Ovary (tissue), 7 donors: ENCODE measurements at regions not wholly inside any gene's neighbourhood (a gene's known extent, or its start where the extent isn't known, plus 50 kb on each side); places are given as distances from the start of the nearest gene placed in this dataset.
"Not testable (repeated sequence)": the region's sequence is repeated elsewhere in the genome, so short reads cannot be mapped to it uniquely, and the experiment has no call there.

Source experiments
- DNase-seq, 5 donors: peaks; one replicate each; pipeline ENCODE4 v3.0.0-alpha.2; 2019 to 2020
- H3K27ac ChIP-seq, 2 donors: fragments of 200-600 bp; one replicate each; pipeline versions ENCODE4 v1.5.1 to v1.8.0; 2019 to 2022
- H3K27me3 ChIP-seq: fragments of 200-600 bp; one replicate; pipeline ENCODE4 v1.8.0; 2022
- H3K36me3 ChIP-seq: fragments of 200-600 bp; sonication (generic); one replicate; pipeline ENCODE4 v1.5.1; 2019
- H3K4me1 ChIP-seq: one replicate; pipeline ENCODE4 v1.8.1; 2013; ENCODE audit warnings: mild to moderate bottlenecking, moderate library complexity; ENCODE audit not compliant: insufficient read depth
- H3K4me3 ChIP-seq: fragments of 200-600 bp; sonication (generic); one replicate; pipeline ENCODE4 v1.5.1; 2017
- H3K9me3 ChIP-seq, 2 donors: fragments of 200-600 bp in 1 of 2; sonication (generic) in 1 of 2; one replicate each; pipeline versions ENCODE4 v1.5.1 to v1.8.1; 2013 to 2019; ENCODE audit warnings: mild to moderate bottlenecking in 1 of 2, moderate library complexity in 1 of 2
- EP300 ChIP-seq: sonication (generic); formaldehyde crosslinking; IDR thresholded peaks from one replicate; pipeline ENCODE4 v1.6.1; 2017; ENCODE audit warnings: antibody characterized with exemption
- POLR2A ChIP-seq: fragments of 450-650 bp; IDR thresholded peaks from one replicate; pipeline ENCODE4 v1.6.1; 2017; ENCODE audit warnings: antibody characterized with exemption, mild to moderate bottlenecking, moderate library complexity
- WGBS, 3 donors: extraction: QIAGEN DNeasy Blood & Tissue Kit in 1 of 3; methylation state at CpG; one replicate each; pipeline versions ENCODE4 v1.1.5 to v1.1.7; 2013 to 2017; 5-methylcytosine and 5-hydroxymethylcytosine counted together
- intact Hi-C, 4 donors: fragments of 100-400 bp; cut with DNase I; formaldehyde crosslinking; loops; one replicate each; pipeline versions ENCODE4 v1.11.0 to v1.15.1; 2022 to 2023
- TF ChIP-seq, protein P1 (sequence below), 3 donors: fragments of 450-650 bp in 2 of 3; fragments of 200-600 bp in 1 of 3; IDR thresholded peaks; one replicate each; pipeline versions ENCODE4 v1.5.1 to v1.8.0; 2016 to 2022; ENCODE audit warnings: antibody characterized with exemption in 3 of 3, mild to moderate bottlenecking in 1 of 3
- donor health status: DM: no; HTN: no; CAD: no; lungs with moderate emphysema.
- donor health status: DM: no; HTN: no; CAD: no.
- donor health status: Bipolar disorder and iron deficiency.
- donor health status: DM: no; HTN: no; CAD: no.
- donor health status: DM: yes; HTN: yes; CAD: no.

DNA sequence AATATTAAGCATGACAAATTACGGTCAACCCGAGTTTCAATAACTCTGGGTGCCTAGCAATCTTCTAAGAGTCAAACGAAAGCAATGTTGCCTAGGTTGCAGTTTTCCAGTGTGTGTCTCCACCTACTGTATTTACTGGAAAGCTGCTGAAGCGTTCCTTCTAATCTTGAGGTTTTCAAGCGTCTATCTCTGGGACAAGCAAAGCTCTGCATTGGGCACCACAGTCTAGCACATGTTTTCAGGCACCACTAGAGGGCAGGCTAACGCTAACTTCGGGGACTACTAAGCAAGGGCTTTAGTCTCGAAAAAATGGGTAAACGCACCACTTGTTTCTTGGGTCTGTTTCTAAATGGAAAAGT lies 82.7 kb upstream of the KIF2A start:
- intact Hi-C loops, H3K27me3 ChIP-seq, H3K4me1 ChIP-seq, H3K36me3 ChIP-seq, H3K4me3 ChIP-seq, H3K27ac ChIP-seq, H3K9me3 ChIP-seq: not testable (repeated sequence)
- peak; percentile 44 to 74 (median 65) for DNase-seq
- TF ChIP-seq, protein P1, sequence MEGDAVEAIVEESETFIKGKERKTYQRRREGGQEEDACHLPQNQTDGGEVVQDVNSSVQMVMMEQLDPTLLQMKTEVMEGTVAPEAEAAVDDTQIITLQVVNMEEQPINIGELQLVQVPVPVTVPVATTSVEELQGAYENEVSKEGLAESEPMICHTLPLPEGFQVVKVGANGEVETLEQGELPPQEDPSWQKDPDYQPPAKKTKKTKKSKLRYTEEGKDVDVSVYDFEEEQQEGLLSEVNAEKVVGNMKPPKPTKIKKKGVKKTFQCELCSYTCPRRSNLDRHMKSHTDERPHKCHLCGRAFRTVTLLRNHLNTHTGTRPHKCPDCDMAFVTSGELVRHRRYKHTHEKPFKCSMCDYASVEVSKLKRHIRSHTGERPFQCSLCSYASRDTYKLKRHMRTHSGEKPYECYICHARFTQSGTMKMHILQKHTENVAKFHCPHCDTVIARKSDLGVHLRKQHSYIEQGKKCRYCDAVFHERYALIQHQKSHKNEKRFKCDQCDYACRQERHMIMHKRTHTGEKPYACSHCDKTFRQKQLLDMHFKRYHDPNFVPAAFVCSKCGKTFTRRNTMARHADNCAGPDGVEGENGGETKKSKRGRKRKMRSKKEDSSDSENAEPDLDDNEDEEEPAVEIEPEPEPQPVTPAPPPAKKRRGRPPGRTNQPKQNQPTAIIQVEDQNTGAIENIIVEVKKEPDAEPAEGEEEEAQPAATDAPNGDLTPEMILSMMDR (IDR thresholded peaks at IDR 0.05) = peak in 1 of 3 donors; percentile 15
- WGBS, 3 donors = 2 to 3% (median 2%) methylated on average over 9 of the region's 9 CpGs

DNA sequence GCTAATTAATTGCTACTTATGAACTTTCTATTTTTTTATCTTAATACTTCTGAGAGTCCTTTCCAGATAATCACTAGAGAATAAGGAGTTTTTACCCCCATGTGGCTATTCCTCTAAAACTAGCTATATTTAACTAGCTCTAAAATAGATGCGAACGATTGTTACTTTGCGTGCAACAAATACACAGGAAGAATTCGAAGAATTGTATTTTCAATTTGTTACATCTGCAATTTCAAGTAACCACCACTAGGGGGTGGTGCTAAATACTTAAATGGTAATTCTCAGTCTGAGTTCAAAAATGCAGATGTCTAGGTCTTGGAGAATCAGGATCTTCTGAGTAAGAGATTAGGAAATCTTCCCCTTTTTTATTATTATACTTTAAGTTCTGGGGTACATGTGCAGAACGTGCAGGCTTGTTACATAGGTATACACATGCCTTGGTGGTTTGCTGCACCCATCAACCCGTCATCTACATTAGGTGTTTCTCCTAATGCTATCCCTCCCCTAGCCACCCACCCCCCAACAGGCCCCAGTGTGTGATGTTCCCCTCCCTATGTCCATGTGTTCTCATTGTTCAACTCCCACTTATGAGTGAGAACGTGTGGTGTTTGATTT lies 80.9 kb upstream of the KIF2A start:
- intact Hi-C loops, H3K9me3 ChIP-seq, H3K27ac ChIP-seq, H3K4me1 ChIP-seq, H3K4me3 ChIP-seq, DNase-seq, H3K27me3 ChIP-seq, H3K36me3 ChIP-seq: not testable (repeated sequence)
- WGBS, 3 donors = 80 to 85% (median 82%) methylated on average over 7 of the region's 7 CpGs

DNA sequence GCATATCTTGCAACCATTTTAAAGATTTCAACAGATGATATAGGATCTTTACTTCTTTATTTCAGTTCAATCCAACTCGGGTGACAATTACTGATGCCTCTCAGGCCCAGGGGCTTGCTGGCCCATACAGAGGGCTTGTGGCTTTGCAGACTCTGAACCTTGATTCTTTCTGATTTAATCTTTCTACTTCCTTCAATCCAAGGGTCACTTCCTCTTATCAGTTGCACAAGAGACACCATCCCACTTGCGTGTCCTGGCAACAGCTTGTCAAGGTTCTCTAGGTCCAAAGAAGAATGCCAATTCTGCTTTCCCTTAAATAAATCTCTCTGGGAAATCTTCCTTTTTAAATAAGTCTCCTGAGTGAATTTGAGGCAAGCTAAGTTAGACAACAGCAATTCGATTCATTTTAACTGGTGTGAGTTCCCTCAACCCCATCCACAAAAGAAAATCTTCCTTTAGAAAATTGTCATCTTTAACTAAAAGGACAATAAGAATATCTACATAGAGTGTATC lies 75.1 kb upstream of the KIF2A start:
- H3K9me3 ChIP-seq, H3K36me3 ChIP-seq, H3K27me3 ChIP-seq, H3K4me1 ChIP-seq, DNase-seq, H3K27ac ChIP-seq, intact Hi-C loops, H3K4me3 ChIP-seq: not testable (repeated sequence)
- 76 to 87% (median 83%) methylated on average over 3 of the region's 3 CpGs for WGBS, 3 donors

DNA sequence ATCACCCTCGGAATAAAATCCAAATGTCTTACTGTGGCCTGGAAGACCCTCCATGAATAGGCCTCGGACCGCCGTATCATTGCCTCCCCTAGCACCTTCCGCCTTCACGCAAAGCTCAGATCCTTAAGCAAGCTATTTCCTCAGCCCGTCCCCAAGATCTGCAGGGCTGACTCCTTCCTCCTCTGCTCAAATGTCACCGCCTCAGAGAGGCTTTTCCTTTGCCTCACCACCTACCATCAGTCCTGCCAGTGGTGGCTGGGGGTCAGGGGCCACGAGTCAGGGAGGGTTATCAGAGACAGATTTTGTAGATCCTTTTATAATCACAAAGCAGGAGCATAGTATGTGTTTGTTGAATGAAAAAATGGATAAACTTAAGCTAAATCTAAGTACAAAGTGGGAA lies 74.4 kb upstream of the KIF2A start:
- Histone ChIP-seq H3K4me3 (no peak overlapping the region), H3K4me1 (no peaks in the 10 kb centered on the region), H3K27ac (no peak overlapping the region), H3K9me3 (no peaks in the 10 kb centered on the region), H3K27me3 (no peaks in the 10 kb centered on the region), H3K36me3 (no peaks in the 10 kb centered on the region)
- TF ChIP-seq EP300 = no peak
- TF ChIP-seq POLR2A = no peak
- TF ChIP-seq, protein P1 (IDR thresholded peaks at IDR 0.05) = no peak
- DNase-seq = no peak
- intact Hi-C loops = no loop called here
- 88 to 94% (median 90%) methylated on average over 9 of the region's 9 CpGs for WGBS, 3 donors

DNA sequence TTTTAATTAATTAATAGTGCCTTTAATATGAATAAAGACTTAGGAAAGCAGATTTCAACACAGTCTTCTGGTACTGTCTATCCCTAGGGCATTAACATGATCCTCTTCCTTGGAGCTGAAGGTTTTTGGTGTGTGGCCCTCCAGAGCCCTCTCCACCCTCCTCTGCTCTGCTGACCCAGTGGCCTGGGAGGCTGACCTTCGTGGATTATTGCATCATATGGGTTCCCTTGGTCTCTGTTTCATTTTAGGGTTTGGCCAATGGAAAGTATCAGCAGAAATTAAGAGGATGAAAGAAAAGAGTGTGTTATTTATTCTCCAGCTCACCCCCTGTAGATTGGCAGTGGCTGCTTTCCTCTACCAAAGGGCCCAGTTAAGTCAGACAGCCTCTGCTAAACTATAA lies 73.8 kb upstream of the KIF2A start:
- H3K27ac ChIP-seq, H3K4me1 ChIP-seq, H3K36me3 ChIP-seq, H3K4me3 ChIP-seq, H3K9me3 ChIP-seq, H3K27me3 ChIP-seq, DNase-seq, intact Hi-C loops: not testable (repeated sequence)
- 67 to 77% (median 73%) methylated on average over 1 of the region's 1 CpG for WGBS, 3 donors

DNA sequence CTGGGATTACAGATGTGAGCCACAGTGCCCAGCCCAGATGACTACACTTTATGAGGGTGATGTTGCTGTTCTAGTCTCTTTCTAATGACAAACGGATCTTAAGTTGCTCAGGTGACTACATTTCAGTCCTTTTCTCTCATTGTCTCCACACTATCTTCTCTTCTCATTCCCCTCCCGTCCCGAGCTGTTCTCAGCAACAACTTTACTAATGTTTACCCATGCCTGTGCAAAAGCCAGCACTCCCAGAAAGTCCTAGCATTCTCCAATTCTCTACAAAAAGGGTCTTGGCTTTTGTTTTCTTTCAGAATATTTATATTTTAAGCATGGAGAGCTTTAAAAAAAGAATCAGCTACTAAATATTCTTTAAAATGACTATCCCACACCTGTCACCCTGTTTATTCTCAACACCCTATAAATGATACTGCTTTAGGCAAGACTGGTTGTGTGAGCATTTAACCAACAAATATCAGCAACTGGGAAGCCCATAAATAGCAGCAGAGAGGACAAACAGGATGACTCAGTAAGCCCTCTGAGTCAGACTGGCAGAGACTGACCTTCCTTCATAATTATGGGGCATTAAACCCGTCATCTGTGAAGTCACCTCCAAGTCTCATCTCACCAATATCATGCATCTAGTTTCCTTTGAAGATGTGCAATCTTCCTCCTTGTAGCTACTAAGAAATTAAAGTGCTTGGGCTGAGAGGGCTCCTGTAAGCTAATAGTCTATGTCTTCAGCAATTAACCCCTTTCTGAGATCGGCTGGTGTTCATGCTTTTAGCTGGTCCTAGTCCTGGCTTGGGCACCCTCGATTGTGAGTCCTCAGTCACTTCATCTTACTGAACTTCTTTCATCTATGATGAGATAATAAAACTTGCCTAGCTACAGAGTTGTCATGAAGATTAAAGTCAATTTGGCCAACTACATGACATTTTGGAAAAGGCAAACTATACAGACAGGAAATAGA lies 72.6 kb upstream of the KIF2A start:
- H3K4me3 ChIP-seq, DNase-seq, H3K4me1 ChIP-seq, H3K27me3 ChIP-seq, H3K36me3 ChIP-seq, H3K27ac ChIP-seq, H3K9me3 ChIP-seq, intact Hi-C loops: not testable (repeated sequence)
- WGBS, 3 donors = 61 to 71% (median 62%) methylated on average over 6 of the region's 6 CpGs

DNA sequence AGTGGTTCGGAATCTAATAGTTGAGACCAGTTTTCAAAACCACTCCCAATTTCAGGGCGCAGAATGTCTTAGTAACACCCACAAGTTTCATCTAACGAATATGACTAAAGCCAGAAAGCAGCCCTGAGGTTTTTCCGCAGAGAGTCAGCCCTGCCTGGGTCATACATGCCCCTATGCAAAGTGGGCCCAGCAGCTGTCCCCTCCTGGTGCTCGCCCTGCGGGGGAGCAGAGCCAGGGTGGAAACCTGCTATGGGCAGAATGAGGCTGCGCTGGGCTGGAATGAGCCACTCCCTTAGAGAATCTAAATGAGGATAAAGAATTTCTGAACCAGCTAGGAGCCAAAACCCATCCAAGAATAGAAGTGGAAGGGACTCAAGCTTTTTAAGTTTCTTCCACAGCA lies 69.4 kb upstream of the KIF2A start:
- H3K27me3 ChIP-seq, DNase-seq, H3K4me3 ChIP-seq, H3K9me3 ChIP-seq, intact Hi-C loops, H3K27ac ChIP-seq, H3K36me3 ChIP-seq, H3K4me1 ChIP-seq: not testable (repeated sequence)
- WGBS, 3 donors = 82 to 87% (median 84%) methylated on average over 7 of the region's 7 CpGs

DNA sequence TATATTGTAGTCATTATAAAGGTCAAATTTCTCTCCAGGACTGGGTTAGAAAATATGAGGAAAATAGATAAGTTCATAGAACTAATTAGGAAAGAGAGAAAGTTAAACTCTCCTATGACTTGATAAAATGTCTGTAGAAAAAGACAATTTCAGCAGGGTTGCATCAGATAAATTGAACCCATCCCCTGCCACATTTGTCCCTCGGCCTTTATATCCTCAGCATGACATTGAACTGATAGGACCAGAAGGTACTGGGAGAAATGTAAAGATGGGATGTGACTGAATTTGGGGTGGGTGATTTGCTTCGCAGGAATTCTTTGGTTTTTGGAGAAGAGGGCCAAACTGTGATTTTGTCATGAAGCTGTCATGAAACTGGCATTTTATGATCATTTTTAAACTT lies 68.1 kb upstream of the KIF2A start:
- 93 to 98% (median 96%) methylated on average over 2 of the region's 2 CpGs for WGBS, 3 donors
- H3K36me3 ChIP-seq, H3K4me1 ChIP-seq, DNase-seq, H3K27ac ChIP-seq, H3K9me3 ChIP-seq, H3K27me3 ChIP-seq, intact Hi-C loops, H3K4me3 ChIP-seq: not testable (repeated sequence)

DNA sequence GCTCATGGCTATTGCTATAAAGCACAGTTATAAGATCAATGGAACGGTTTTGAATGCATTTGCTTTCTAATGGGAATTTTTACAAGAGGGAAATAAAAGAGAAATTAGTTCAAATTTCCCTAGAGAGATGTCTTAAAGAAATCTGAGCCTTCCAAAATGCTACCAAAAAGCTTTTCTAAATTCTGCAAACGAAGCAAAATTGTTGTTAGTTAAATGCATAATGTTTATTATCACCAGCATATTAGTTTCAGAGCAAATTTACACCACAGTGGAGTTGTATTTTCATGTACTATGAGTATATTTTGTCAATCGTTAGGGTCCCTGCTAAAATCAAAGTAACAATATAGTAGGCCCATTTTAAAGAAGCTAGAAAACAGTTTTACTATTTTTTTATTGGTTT lies 67.4 kb upstream of the KIF2A start:
- H3K4me1 ChIP-seq, H3K9me3 ChIP-seq, intact Hi-C loops, H3K27ac ChIP-seq, H3K36me3 ChIP-seq, H3K4me3 ChIP-seq, H3K27me3 ChIP-seq, DNase-seq: not testable (repeated sequence)
- WGBS, 3 donors = 73 to 78% (median 78%) methylated on average over 3 of the region's 3 CpGs
